IMR-90 (cell line): ENCODE measurements at regions not wholly inside any gene's neighbourhood (a gene's known extent, or its start where the extent isn't known, plus 50 kb on each side); places are given as distances from the start of the nearest gene placed in this dataset.
"Not testable (repeated sequence)": the region's sequence is repeated elsewhere in the genome, so short reads cannot be mapped to it uniquely, and the experiment has no call there.

Experiments
- ATAC-seq: fragments of 200-7000 bp; cut with Tn5 transposase; 2 replicates; pipeline ENCODE4 v1.9.1; 2020; ENCODE audit warnings: low read depth, mild to moderate bottlenecking, moderate library complexity
- BruUV-seq: library from RNA; stranded (reverse); fragments of 400-500 nt; replicated peaks from 2 replicates; lab custom pipeline; 2021; lab: Mats Ljungman, UMichigan
- CTCF ChIA-PET: fragments of 300-600 bp; formaldehyde crosslinking; extraction: SDS; loops from one replicate; lab custom pipeline; 2021; ENCODE audit warnings: antibody characterized with exemption; lab: Yijun Ruan, JAX
- POLR2A ChIA-PET: fragments of 300-600 bp; sonication (Branson Sonifier 250); formaldehyde crosslinking; loops from one replicate; lab custom pipeline; 2022; ENCODE audit warnings: antibody characterized with exemption; ENCODE audit not compliant: unreplicated experiment; lab: Charles Lee
- DNase-seq: peaks from one replicate; pipeline ENCODE4 v3.0.0; 2013
- H2AFZ ChIP-seq: replicated peaks from 2 replicates; pipeline ENCODE3; 2013; ENCODE audit warnings: low read length, mild to moderate bottlenecking; ENCODE audit not compliant: poor library complexity
- H2AK5ac ChIP-seq: 2 replicates; pipeline ENCODE4 v1.6.1; 2013; ENCODE audit warnings: low read depth, low read length, inconsistent platforms
- H2AK9ac ChIP-seq: replicated peaks from 2 replicates; pipeline ENCODE3; 2013; ENCODE audit warnings: mild to moderate bottlenecking, low read depth, low read length, moderate library complexity; ENCODE audit not compliant: poor library complexity
- H2BK120ac ChIP-seq: 2 replicates; pipeline ENCODE4 v1.6.1; 2013; ENCODE audit warnings: low read depth, low read length, inconsistent platforms
- H2BK15ac ChIP-seq: 3 replicates; pipeline ENCODE4 v1.6.1; 2013; ENCODE audit warnings: low read depth, low read length, inconsistent platforms
- H2BK20ac ChIP-seq: 2 replicates; pipeline ENCODE4 v1.6.1; 2013; ENCODE audit warnings: low read depth, mild to moderate bottlenecking, inconsistent platforms, low read length, moderate library complexity
- H2BK5ac ChIP-seq: 2 replicates; pipeline ENCODE4 v1.6.1; 2013; ENCODE audit warnings: mild to moderate bottlenecking, low read depth, low read length, inconsistent platforms; ENCODE audit not compliant: poor library complexity, severe bottlenecking
- H3K14ac ChIP-seq: replicated peaks from 2 replicates; pipeline ENCODE4 v1.6.1; 2013; ENCODE audit warnings: low read depth, low read length, inconsistent platforms
- H3K18ac ChIP-seq: 2 replicates; pipeline ENCODE4 v1.6.1; 2013; ENCODE audit warnings: low read depth, low read length, control low read depth
- H3K23ac ChIP-seq: 2 replicates; pipeline ENCODE4 v1.6.1; 2013; ENCODE audit warnings: low read depth, low read length, inconsistent platforms
- H3K27ac ChIP-seq: 2 replicates; pipeline ENCODE4 v1.5.1; 2013; ENCODE audit warnings: mild to moderate bottlenecking, control low read depth, low read length; ENCODE audit not compliant: insufficient read depth
- H3K27me3 ChIP-seq: 2 replicates; pipeline ENCODE4 v1.6.1; 2013; ENCODE audit warnings: low read length; ENCODE audit not compliant: control insufficient read depth, insufficient read depth
- H3K36me3 ChIP-seq: 2 replicates; pipeline ENCODE4 v1.6.1; 2013; ENCODE audit warnings: low read length, mixed read lengths; ENCODE audit not compliant: control insufficient read depth, insufficient read depth
- H3K4ac ChIP-seq: 2 replicates; pipeline ENCODE4 v1.6.1; 2013; ENCODE audit warnings: low read depth, low read length, inconsistent platforms
- H3K4me1 ChIP-seq: 2 replicates; pipeline ENCODE4 v1.6.1; 2013; ENCODE audit warnings: low read length, mixed read lengths; ENCODE audit not compliant: control insufficient read depth, insufficient read depth
- H3K4me2 ChIP-seq: 2 replicates; pipeline ENCODE4 v1.6.1; 2013; ENCODE audit warnings: low read depth, mild to moderate bottlenecking, control low read depth, low read length, moderate library complexity
- H3K4me3 ChIP-seq: 2 replicates; pipeline ENCODE4 v1.5.1; 2013; ENCODE audit warnings: low read depth, mild to moderate bottlenecking, control low read depth, low read length, moderate library complexity; ENCODE audit not compliant: insufficient read depth
- H3K56ac ChIP-seq: 2 replicates; pipeline ENCODE4 v1.6.1; 2013; ENCODE audit warnings: low read length, inconsistent platforms; ENCODE audit not compliant: insufficient read depth; ENCODE audit errors: extremely low read depth
- H3K79me1 ChIP-seq, 2 experiments: 2 replicates each; pipeline ENCODE4 v1.6.1; 2013; ENCODE audit warnings: low read length in 2 of 2, inconsistent platforms in 1 of 2, low read depth in 1 of 2
- H3K9ac ChIP-seq: 2 replicates; pipeline ENCODE4 v1.6.1; 2013; ENCODE audit warnings: low read depth, low read length, control low read depth
- H3K9me1 ChIP-seq: 2 replicates; pipeline ENCODE4 v1.6.1; 2013; ENCODE audit warnings: low read length, inconsistent platforms; ENCODE audit not compliant: insufficient read depth
- H3K9me3 ChIP-seq: 2 replicates; pipeline ENCODE4 v1.6.1; 2013; ENCODE audit warnings: low read length; ENCODE audit not compliant: control insufficient read depth, insufficient read depth
- H4K20me1 ChIP-seq: 2 replicates; pipeline ENCODE4 v1.6.1; 2013; ENCODE audit warnings: low read length, inconsistent platforms; ENCODE audit not compliant: insufficient read depth
- H4K5ac ChIP-seq: 2 replicates; pipeline ENCODE4 v1.6.1; 2013; ENCODE audit warnings: mild to moderate bottlenecking, low read depth, low read length, control low read depth
- H4K8ac ChIP-seq, 2 experiments: 2 replicates each; pipeline ENCODE4 v1.6.1; 2013; ENCODE audit warnings: low read depth in 2 of 2, low read length in 2 of 2, control low read depth in 1 of 2, inconsistent platforms in 1 of 2
- H4K91ac ChIP-seq: 2 replicates; pipeline ENCODE4 v1.6.1; 2013; ENCODE audit warnings: low read depth, low read length, inconsistent platforms; ENCODE audit not compliant: insufficient read depth
- WGBS, 2 experiments: methylation state at CpG; one replicate each; pipeline versions ENCODE4 v1.1.5 to v1.1.7; 2013; ENCODE audit warnings: missing lambda C conversion rate in 2 of 2; ENCODE audit not compliant: insufficient read length in 1 of 2; ENCODE audit errors: extremely low coverage in 2 of 2; 5-methylcytosine and 5-hydroxymethylcytosine counted together
- dilution Hi-C: fragments of 300-500 bp; cut with HindIII; formaldehyde crosslinking; loops from one replicate; pipeline ENCODE4 v1.14.3; 2018; ENCODE audit warnings: low sequenced_read_pairs; ENCODE audit not compliant: unreplicated experiment
- in situ Hi-C: fragments of 300-500 bp; cut with MboI; formaldehyde crosslinking; loops from 3 replicates; pipeline ENCODE4 v1.14.3; 2019; ENCODE audit warnings: low sequenced_read_pairs, inconsistent platforms, mixed read lengths
- intact Hi-C: fragments of 100-400 bp; cut with micrococcal nuclease; formaldehyde crosslinking; loops from 2 replicates; pipeline ENCODE4 v1.10.0; 2022

DNA sequence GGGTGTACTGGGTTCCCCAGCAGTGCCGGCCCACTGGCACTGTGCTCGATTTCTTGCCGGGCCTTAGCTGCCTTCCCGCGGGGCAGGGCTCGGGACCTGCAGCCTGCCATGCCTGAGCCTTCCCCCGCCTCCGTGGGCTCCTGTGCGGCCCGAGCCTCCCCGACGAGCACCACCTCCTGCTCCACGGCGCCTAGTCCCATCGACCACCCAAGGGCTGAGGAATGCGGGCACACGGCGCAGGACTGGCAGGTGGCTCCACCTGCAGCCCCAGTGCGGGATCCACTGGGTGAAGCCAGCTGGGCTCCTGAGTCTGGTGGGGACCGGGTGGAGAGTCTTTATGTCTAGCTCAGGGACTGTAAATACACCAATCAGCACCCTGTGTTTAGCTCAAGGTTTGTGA is 459.7 kb downstream of the POM121L12 start:
- H3K4me1 ChIP-seq, H3K14ac ChIP-seq, CTCF ChIA-PET, H3K79me1 ChIP-seq, H3K27ac ChIP-seq, dilution Hi-C loops, H3K27me3 ChIP-seq, H2BK5ac ChIP-seq, H2AFZ ChIP-seq, BruUV-seq, H2BK15ac ChIP-seq, H4K8ac ChIP-seq, H4K91ac ChIP-seq, POLR2A ChIA-PET, H3K18ac ChIP-seq, H3K9me1 ChIP-seq, DNase-seq, H4K20me1 ChIP-seq, ATAC-seq, in situ Hi-C loops, H3K4me2 ChIP-seq, H3K9ac ChIP-seq, H2AK5ac ChIP-seq, H3K4ac ChIP-seq, H2BK20ac ChIP-seq, intact Hi-C loops, H2BK120ac ChIP-seq, H3K23ac ChIP-seq, H3K56ac ChIP-seq, H3K4me3 ChIP-seq, H4K5ac ChIP-seq, H2AK9ac ChIP-seq, H3K36me3 ChIP-seq: not testable (repeated sequence)
- 88% methylated on average over 9 of the region's 20 CpGs; no CpG with 5 or more reads in 1 of the 2 experiments for WGBS, 2 experiments
- H3K9me3 ChIP-seq, result peaks cover 11% of the 10 kb centered on the region
